SKM-1 treated with dmso at 0.1 percent for 144 hours (cell line): ENCODE measurements at regions not wholly inside any gene's neighbourhood (a gene's known extent, or its start where the extent isn't known, plus 50 kb on each side); places are given as distances from the start of the nearest gene placed in this dataset.
"Not testable (repeated sequence)": the region's sequence is repeated elsewhere in the genome, so short reads cannot be mapped to it uniquely, and the experiment has no call there.

Source experiments
- DNase-seq: peaks from one replicate; lab custom pipeline; 2025; ENCODE audit not compliant: unreplicated experiment; lab: John Stamatoyannopoulos, UW

DNA sequence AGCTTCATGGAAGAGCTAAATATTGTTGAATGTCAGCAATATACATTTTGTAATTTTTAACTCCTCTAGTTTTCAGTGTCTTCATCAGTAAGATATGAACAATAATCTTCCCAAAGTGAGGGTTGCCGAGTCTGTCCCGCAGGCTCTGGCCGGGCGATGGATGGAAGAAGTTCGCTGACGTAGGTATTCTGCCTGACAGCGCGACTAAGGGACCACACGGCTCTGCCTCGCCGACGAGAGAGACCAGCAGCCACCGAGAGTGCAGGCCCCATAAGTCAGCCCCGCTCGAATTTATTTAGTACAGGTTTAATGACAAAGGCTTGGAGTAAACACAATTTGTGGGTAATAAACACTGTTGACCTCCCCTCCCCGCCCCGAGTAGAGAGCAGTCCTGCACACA lies 427.4 kb upstream of the NECTIN3 start:
- no peak for DNase-seq

DNA sequence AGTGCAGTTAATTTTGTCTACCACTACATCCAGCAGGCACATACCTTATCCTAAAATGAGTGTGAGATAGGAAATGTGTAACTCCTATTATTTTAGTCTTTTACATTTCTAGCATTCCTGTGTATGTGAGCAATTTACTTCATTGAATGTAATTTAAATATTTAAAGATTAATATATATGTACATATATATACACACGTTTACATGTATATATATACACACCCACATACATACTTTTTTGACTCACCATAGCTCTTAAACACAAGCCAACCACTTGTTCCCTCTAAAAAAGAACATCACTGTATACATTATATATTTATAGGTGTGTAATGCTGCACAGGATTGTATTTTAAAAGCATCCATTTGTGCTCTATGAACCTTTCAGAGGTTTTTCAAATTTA lies 425.6 kb upstream of the NECTIN3 start:
- no peak for DNase-seq

DNA sequence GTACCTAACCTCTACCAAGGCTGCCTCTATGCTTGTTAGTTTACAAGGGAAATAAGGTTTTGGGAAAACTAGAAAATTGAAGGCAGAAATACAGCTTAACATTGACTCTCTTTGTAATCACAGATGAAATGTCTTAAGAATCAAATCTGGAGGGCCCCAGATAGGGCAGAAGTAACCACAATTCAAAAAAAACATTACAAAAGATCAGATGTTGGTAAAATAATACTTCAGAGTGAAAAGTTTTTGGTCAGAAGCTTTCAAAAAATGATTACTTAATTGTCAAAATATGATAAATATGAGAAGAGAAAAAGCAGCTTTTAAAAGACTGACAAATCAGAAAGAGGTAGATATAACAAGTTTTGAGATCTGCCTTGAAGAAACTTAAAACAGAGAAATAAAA lies 425.1 kb upstream of the NECTIN3 start:
- DNase-seq: no peak

DNA sequence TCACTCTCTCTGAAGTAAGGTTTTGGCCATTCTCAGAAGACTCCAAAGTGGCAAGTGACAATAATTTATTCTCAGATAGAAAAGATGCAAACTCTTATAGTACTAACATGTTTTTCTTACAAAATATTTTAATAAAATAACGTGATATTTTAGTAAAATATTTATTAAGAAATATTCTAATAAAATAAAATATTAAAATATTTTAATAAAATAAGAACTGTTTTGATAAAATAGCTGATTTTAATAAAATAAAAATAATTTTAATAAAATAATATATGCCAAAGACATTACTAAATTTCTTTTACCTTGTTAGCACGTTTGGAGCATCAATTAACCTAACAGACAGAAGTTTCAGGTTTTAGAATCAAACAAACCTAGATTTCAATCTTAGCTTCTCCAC lies 424.0 kb upstream of the NECTIN3 start:
- no peak for DNase-seq

DNA sequence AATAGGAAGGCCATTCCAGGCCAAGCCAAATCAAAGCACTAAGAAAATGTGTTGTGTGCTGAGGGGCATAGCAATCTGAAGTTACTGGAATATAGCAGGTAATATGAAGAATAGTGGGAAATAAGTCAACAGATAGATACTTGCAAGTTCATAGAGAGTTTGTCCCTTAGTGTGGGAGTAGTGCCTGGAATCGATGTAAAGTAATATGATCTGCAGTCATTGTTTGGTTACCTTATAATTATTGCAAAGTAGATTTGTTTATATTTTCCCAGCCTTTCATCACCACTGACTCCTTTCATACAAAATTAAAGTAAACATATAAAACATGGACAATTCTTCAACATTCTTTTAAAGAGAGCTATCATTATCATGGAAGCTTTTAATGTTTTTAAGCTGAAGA lies 420.9 kb upstream of the NECTIN3 start:
- DNase-seq: no peak

DNA sequence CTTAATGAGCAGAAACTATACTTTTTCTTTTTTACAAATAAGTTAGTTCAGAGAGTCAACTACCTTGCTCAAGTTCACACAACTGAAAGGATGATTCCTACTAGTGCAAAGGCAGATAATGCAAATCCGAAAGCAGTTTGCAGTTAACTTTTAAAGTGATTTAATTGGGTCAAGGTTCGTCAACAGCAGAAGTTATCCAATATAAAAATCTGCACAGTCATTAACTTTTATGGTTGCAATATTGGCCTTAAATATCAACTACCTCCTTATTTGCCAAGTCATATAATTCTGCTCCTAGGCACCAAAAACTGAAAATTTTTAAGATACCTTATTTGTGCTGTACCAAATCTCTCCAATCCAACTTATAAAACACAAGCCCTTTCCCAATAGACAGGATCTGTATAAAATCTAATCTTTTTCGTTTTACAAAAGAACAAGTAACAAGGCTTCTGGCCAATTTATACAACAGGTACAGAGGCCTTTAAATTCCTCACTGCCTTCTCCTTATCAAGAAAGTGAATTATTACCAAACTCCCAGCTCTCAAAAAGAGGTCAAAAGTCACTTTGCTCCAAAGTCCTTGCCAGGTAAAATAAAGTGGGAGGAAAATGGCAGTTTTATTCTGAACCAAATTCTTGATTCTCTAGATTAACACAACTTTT lies 416.6 kb upstream of the NECTIN3 start:
- no peak for DNase-seq

DNA sequence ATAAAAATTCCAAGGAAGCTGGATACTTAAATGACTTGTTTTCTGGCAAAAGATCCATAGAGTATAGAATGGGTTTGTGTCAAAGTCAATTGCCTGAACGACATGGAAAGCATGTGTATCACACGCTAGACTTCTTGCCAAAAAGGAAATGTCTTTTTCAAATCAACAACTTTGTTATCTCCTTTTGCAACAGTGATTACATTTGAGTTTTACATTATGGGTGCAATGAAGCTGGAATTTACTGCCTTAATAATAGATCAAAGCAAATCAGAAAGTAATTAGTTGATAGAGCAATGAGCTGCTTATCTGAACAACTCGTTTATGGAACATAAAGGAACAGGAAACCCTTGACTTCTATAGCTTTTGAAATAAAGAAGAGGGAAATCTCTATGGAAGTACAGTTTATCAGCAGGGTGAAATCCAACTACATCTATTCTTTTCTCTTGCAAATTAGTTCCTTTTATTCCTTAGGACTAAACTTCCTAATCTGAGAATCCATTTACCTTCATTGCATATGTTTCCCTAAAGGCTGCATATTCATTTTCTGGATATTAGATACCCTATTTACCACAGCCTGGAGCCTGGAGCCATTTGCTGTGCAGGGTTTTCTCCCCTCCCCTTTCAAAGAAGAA lies 415.1 kb upstream of the NECTIN3 start:
- DNase-seq: no peak

DNA sequence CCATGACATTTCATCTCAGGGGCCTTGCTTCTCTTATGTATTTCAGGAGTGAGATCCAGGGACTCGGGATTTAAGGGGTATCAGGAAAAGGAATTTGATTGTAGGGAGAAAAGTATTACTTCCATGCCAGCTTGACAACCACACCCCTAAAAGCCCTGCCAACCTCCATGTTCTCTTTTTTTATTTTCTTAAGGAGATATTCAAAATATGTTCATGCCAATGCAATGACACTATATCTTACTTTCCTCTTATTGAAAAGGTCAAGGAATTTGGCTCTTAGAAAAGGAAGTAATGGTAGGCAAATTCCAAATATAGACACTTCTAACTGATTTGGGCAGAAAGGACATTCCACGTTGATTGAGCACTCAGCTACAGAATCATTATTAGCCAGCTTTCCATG lies 407.5 kb upstream of the NECTIN3 start:
- DNase-seq: no peak

DNA sequence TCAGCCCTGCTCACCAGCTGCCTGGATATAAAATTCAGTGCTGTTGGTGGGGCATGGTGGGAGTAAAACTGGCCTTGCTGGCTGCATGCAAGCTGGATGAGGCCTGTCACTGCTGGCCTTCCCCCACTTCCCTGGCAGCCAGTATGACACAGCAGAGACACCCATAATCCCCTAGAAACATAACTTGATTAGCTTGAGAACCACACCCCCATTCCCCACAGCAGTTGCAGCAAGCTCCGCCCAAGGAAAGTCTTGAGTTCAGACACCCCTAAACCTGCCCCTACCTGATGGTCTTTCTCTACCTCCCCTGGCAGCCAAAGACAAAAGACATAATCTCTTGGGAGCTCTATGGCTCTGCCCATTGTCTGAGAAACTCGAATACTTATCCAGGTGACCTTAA lies 405.1 kb upstream of the NECTIN3 start:
- DNase-seq: no peak

DNA sequence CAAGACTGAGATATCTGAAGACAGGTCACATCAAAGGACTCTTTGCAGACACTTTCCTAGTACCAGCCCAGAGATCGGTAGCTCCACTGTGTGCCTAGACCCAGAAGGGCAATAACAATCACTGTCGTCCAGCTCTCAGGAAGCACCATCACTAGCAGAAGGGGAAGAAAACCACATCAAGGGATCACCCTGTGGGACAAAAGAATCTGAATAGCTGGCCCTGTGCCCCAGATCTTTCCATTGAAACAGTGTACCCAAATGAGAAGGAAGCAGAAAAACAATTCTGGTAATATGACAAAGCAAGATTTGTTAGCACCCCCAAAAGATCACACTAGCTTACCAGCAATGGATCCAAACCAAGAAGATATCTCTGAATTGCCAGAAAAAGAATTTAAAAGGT lies 404.4 kb upstream of the NECTIN3 start:
- no peak for DNase-seq

DNA sequence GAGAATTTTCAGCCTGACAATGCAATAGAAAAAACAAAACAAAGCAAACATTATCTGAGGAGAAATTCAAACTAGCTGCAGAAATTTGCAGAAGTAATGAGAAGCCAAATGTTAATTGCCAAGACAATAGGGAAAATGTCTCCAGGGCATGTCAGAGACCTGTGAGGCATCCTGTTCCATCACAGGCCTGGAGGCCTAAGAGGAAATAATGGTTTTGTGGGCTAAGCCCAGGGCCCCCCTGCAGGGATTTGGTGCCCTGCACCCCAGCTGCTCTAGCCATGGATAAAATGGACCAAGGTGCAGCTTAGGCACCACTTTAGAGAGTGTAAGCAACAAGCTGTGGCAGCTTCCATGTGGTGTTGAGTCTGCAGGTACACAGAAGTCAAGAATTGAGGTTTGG lies 401.2 kb upstream of the NECTIN3 start:
- no peak for DNase-seq

DNA sequence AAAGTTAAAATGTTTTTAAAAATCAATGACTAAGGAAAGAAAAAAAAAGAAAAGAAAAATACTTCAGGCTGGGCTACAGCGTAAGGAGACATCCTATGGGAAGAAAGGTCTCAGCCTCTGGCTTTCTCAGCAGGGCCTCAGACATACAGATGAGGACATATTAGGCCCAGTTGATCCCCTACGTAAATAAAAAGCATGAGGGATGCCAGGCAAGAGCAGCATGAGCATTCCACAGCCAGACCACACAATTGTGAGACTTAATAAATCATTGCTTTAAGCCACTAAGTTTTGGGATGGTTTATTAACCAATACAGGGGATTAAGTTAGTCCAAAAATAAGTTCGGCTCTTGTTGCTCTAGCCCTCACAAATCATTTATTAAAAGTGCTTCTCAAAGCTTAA lies 394.1 kb upstream of the NECTIN3 start:
- no peak for DNase-seq

DNA sequence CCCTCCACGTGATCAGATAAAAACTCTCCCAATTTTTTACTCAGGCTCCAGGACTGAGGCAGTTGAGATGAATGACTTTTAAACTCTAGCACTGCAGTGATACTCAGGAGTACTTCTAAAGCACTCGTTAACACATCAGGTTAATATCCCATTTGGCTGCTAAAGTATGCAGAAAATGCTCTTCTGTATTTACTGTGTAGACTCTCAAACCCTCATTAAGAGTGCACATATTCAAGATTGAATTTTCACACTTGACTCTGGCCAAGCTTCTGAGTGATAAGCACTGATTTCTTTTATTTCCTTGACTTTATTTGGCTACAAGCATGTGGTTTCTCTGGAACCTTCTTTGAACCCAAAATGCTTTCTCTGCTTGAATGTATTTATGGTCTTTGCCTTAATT lies 392.3 kb upstream of the NECTIN3 start:
- no peak for DNase-seq

DNA sequence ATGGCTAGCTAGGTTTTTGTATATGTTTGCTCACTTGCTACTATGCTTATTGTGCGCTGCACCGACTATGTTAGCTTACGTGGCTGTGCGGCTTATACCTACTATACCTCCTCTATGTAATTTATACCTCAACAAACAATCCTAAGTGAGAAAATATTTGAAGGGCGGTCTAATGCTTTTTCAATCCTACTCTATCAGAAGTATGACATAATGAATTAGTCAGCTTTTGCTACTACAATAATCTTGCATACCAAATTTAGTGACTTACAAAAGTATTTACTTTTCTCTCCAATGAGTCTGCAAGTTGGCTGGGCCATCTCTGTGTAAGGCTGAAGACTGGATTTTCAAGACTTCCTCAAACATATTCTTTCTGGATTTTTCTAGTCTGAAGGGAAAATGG lies 391.2 kb upstream of the NECTIN3 start:
- DNase-seq: no peak

DNA sequence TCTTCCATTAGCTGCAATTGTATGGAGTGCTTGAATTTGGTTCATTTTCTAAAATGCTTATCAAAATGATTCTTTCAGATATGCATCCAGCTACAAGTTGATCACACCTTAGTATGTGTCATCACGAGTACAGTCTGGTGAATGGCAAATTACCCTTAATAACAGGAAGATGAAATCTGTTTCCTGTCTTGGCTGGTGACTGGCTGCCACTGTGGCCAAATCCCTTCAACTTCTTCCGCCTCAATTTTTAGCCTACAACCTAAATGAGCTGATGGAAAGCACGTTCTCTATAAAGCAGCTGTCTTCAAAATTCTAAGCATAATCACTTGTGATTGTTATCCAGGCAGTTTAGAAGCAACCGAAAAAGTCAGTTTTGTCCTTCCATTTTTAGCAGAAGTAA lies 387.1 kb upstream of the NECTIN3 start:
- DNase-seq: no peak

DNA sequence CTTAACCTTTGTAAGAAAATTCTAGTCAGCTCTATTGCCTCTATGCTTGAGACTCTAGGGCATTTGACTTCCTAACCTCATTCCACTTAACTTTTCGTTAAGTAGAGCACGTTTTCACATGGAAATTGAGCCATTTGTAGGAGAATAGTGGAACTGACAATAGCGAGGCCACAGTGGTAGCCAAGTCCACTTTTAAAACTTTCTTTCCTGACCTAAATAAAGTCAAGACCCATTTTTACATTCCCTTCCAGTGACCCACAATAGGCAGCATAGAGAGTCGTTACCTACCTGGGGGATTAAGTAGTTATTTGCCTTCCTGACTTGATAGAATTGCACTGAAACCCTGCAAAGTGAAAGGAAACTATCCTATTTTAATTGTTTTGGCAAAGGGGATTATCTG lies 386.0 kb upstream of the NECTIN3 start:
- no peak for DNase-seq

DNA sequence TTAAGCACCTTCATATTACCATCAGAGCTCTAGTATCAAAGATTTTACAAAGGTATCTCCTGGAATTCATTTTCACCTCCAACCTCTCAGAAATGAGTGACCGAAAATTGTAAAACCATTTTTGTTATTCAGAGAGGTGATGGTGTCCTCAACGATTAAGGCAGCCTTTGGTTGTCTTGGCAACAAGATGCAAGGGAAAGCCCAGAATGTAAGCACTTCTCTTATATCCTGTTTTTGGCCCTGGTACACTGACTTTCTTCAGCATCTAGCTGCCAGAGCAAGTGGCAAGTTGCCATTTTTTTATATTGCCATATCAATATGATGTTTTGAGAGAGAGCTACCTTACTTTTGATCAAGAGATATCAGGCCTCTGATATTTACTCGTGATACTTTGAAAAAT lies 384.9 kb upstream of the NECTIN3 start:
- DNase-seq: no peak

DNA sequence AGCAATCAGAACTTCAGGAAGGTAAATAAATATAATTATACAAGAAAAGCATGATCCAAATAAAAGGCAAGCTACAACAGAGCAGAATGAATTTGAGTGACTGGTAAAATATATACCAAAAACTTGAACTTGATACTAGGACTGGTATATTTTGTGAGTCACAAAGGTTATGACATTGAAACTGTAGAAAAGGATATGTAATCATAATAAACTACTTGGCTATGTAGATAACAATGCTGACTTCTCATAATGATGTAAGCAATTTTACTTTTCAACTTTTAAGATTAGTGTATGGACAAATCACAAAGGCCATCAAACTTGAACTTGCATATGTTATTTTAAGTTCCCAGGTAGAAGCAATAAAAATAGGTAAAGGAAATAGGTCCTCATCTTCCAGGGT lies 384.5 kb upstream of the NECTIN3 start:
- DNase-seq: no peak

DNA sequence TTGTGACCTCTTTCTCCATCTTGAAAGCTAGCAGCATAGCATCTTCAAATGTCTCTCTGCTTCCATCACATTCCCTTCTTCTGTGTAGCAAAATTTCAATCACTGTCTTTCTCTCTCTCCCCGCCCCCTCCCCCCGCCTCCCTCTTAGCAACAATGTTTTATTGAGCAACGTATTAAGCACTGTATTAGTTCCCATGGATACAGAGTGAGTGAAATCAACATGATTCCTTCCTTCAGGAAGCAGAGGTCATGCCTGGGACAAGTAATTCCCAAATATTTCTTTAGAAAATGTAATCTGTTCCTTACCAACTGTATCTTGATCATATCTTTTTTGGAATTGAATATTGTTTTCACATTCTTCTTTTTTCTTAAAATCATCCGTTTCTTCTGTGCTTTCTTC lies 373.7 kb upstream of the NECTIN3 start:
- DNase-seq: no peak

DNA sequence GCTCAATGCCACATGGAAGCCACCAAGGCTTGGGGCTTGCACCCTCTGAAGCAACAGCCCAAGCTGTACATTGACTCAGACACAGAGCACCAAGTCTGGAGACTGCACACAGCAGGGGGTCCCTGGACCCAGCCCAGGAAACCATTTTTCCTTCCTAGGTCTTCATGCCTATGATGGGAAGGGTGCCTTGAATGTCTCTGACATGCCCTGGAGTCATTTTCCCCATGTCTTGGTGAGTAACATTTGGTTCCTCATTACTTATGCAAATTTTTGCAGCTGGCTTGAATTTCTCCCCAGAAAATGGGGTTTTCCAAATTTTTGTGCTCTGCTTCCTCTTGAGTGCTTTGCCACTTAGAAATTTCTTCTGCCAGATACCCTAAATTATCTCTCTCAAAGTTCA lies 367.3 kb upstream of the NECTIN3 start:
- DNase-seq: not testable (repeated sequence)

DNA sequence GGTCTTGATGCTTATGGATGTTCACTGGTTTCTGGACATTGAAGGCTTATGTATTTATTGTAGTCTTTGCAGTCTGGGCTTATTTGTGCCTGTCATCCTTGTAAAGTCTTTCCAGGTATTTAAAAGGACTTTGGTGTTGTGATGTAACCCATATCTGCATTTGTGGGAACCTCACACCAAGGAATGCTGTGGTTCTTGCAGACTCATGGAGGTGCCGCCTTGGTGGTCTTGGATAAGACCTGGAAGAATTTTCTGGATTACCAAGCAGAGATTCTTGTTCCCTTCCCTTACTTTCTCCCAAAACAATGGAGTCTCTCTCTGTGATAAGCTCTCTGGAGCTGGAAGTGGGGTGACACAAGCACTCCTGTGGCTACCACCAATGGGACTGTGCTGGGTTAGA lies 363.5 kb upstream of the NECTIN3 start:
- DNase-seq: no peak

DNA sequence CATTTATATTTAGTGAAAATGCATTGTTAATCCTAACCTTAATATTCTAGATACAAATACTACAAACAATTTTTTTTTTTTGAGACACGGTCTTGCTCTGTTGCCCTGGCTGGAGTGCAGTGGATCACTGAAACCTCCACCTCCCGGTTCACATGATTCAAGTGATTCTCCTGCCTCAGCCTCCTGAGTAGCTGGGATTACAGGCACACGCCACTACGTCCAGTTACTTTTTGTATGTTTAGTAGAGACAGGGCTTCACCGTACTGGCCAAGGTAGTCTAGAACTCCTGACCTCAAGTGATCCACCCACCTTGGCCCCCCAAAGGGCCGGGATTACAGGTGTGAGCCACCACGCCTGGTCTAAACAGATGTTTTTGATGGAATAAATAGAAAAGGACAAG lies 361.5 kb upstream of the NECTIN3 start:
- no peak for DNase-seq

DNA sequence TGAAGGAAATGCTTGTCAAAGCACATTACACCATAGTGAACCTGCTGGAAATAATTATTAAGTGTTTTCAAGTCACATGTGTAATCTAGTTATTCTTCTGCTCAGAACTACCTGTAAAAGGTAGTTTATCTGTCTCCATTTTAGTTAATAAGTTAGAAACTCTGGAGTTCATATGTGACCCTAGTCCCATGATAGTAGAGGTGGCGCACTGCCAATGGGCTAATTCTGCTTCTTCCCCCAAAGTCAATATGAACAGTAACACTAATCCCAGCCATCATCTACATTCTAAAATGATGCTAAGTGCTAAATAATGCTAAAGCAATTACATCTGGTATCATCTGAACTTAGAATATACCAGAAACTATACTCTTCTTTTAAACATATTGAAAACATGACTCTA lies 361.0 kb upstream of the NECTIN3 start:
- DNase-seq: no peak
